Neural crest cell (in vitro differentiated cells): ENCODE measurements at regions not wholly inside any gene's neighbourhood (a gene's known extent, or its start where the extent isn't known, plus 50 kb on each side); places are given as distances from the start of the nearest gene placed in this dataset.
A peak's percentile ranks its signal among the peaks of the same experiment; 100 is the strongest.
"Not testable (repeated sequence)": the region's sequence is repeated elsewhere in the genome, so short reads cannot be mapped to it uniquely, and the experiment has no call there.

Source experiments
- DNase-seq: peaks from one replicate; pipeline ENCODE4 v3.0.0; 2021; ENCODE audit warnings: low read depth, mixed read lengths, low spot score
- H3K27ac Mint-ChIP-seq: one replicate; pipeline ENCODE4 v1.8.0; 2021; ENCODE audit warnings: mild to moderate bottlenecking, mixed read lengths; ENCODE audit not compliant: unreplicated experiment
- H3K27me3 Mint-ChIP-seq: 2 replicates; pipeline ENCODE4 v1.8.0; 2021; ENCODE audit warnings: low read depth, mild to moderate bottlenecking, mixed read lengths
- H3K36me3 Mint-ChIP-seq: 2 replicates; pipeline ENCODE4 v1.8.0; 2021; ENCODE audit warnings: low read depth, mild to moderate bottlenecking, mixed read lengths
- H3K4me1 Mint-ChIP-seq: 2 replicates; pipeline ENCODE4 v1.8.0; 2021; ENCODE audit warnings: mixed read lengths
- H3K4me3 Mint-ChIP-seq: one replicate; pipeline ENCODE4 v1.8.0; 2021; ENCODE audit warnings: mild to moderate bottlenecking, mixed read lengths
- H3K9me3 Mint-ChIP-seq: 2 replicates; pipeline ENCODE4 v1.8.0; 2021; ENCODE audit warnings: mixed read lengths
- CTCF ChIP-seq: fragments of 200-600 bp; sonication (generic); conservative IDR thresholded peaks from 2 replicates; pipeline ENCODE4 v1.5.0; 2021; ENCODE audit warnings: antibody characterized with exemption, mild to moderate bottlenecking

- Mint-ChIP-seq H3K27ac (no peak overlapping the region), H3K4me1 (no peaks in the 10 kb centered on the region), H3K9me3 (peaks cover 11% of the 10 kb centered on the region), H3K4me3 (no peak overlapping the region), H3K27me3 (no peaks in the 10 kb centered on the region), H3K36me3 (no peaks in the 10 kb centered on the region)
- TF ChIP-seq CTCF: no peak
- DNase-seq: no peak
These were observed 55.4 kb upstream of the GRPR start for GRCh38 chrX:16067886-16068515.

- DNase-seq: no peak
- TF ChIP-seq CTCF: no peak
- no peaks in the 10 kb centered on the region for H3K27me3 Mint-ChIP-seq
- H3K36me3 Mint-ChIP-seq: no peaks in the 10 kb centered on the region
- no peak overlapping the region for H3K4me3 Mint-ChIP-seq
- H3K27ac Mint-ChIP-seq: no peak overlapping the region
- H3K4me1 Mint-ChIP-seq: no peaks in the 10 kb centered on the region
- peaks cover under 1% of the 10 kb centered on the region for H3K9me3 Mint-ChIP-seq
These were observed 59.4 kb upstream of the GRPR start for GRCh38 chrX:16063921-16064320.

- Mint-ChIP-seq H3K9me3 (peaks cover 4% of the 10 kb centered on the region), H3K4me3 (no peak overlapping the region), H3K27ac (no peak overlapping the region), H3K36me3 (no peaks in the 10 kb centered on the region), H3K4me1 (no peaks in the 10 kb centered on the region), H3K27me3 (no peaks in the 10 kb centered on the region)
- no peak for TF ChIP-seq CTCF
- no peak for DNase-seq
These were observed 60.2 kb upstream of the GRPR start for GRCh38 chrX:16063141-16063540.

- peaks cover 4% of the 10 kb centered on the region for H3K9me3 Mint-ChIP-seq
- no peaks in the 10 kb centered on the region for H3K4me1 Mint-ChIP-seq
- no peak overlapping the region for H3K4me3 Mint-ChIP-seq
- no peak for DNase-seq
- no peak overlapping the region for H3K27ac Mint-ChIP-seq
- H3K36me3 Mint-ChIP-seq: no peaks in the 10 kb centered on the region
- no peak for TF ChIP-seq CTCF
- no peaks in the 10 kb centered on the region for H3K27me3 Mint-ChIP-seq
These were observed 62.1 kb upstream of the GRPR start for GRCh38 chrX:16061296-16061695.

- TF ChIP-seq CTCF: no peak
- Mint-ChIP-seq H3K27ac (no peak overlapping the region), H3K4me1 (no peaks in the 10 kb centered on the region)
These were observed 63.1 kb upstream of the GRPR start for GRCh38 chrX:16060252-16060651.

GRCh38 chrX:16049126-16049525 is 74.2 kb upstream of the GRPR start:
- not testable (repeated sequence) for H3K36me3 Mint-ChIP-seq

More at GRCh38 chrX:16060252-16060651, 63.1 kb upstream of the GRPR start:
- H3K27me3 Mint-ChIP-seq: no peaks in the 10 kb centered on the region
- no peak overlapping the region for H3K4me3 Mint-ChIP-seq
- peaks cover 4% of the 10 kb centered on the region for H3K9me3 Mint-ChIP-seq
- no peak for DNase-seq
- H3K36me3 Mint-ChIP-seq: no peaks in the 10 kb centered on the region

More at GRCh38 chrX:16049126-16049525, 74.2 kb upstream of the GRPR start:
- not testable (repeated sequence) for H3K4me3 Mint-ChIP-seq, DNase-seq, H3K27me3 Mint-ChIP-seq, H3K9me3 Mint-ChIP-seq, H3K4me1 Mint-ChIP-seq
- H3K27ac Mint-ChIP-seq: peak overlapping the region; percentile 60
